Germinal center (tissue), 1 donor: ENCODE measurements at regions not wholly inside any gene's neighbourhood (a gene's known extent, or its start where the extent isn't known, plus 50 kb on each side); places are given as distances from the start of the nearest gene placed in this dataset.
"Not testable (repeated sequence)": the region's sequence is repeated elsewhere in the genome, so short reads cannot be mapped to it uniquely, and the experiment has no call there.

Experiments used
- DNase-seq: peaks from one replicate; pipeline ENCODE4 v3.0.0; 2012; ENCODE audit warnings: mixed read lengths, low spot score

DNA sequence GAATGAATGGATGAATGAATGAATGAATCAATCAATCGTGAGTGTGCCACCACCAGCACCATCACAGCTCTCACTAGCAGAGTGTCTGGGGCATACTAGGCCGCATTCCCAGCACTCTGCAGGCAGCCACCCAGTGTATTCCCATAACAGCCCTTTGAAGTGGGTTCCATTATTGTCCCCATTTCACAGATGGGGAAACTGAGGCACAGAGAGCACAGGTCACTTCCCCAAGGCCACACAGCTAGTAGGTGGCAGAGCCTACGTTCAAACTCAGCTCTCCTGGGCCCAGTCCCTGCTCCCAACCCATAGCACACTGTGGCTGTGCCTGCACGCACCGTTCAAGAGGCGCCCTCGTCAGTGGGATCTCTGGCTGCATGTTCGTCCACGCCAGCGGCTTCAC lies 88.1 kb downstream of the RFLNA start:
- no peak for DNase-seq

DNA sequence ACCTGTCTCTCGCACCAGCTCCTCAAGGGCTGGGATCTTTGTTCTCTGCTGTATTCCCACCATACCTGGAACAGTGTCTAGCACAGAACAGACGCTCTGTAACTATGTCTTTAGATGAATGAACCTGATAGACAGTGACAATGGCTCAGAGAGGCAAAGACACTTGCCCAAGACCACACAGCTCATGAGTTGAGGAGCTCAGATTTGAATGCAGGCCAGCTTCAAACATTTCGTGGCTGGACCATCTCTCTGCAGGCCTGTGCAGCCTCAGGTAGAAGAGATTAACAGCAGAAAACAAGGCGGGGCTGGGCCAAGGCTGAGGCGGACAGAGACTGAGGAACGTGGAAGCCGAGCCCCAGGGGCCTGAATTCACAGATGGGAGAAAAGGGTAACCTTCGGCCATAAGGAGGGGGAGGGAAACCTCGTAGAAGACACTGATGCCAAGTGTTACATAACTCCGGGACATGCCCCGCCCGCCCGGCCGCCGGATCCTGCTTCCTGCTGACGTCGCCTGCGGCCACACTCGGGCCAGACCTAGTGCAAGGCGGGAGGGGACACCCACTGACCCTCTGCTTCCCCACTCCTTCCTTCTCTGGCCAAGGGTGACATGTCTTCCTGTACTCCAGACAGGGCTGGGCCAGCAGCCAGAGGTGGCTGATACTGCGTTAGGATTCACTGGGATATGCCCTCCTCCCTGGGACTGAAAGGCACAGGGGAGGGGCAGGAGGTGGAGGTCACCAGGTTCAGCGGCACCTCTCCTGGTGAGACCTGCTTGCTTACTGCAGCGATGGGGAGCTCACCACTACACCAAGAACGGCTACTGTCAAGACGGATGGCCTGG lies 86.8 kb downstream of the RFLNA start:
- no peak for DNase-seq

DNA sequence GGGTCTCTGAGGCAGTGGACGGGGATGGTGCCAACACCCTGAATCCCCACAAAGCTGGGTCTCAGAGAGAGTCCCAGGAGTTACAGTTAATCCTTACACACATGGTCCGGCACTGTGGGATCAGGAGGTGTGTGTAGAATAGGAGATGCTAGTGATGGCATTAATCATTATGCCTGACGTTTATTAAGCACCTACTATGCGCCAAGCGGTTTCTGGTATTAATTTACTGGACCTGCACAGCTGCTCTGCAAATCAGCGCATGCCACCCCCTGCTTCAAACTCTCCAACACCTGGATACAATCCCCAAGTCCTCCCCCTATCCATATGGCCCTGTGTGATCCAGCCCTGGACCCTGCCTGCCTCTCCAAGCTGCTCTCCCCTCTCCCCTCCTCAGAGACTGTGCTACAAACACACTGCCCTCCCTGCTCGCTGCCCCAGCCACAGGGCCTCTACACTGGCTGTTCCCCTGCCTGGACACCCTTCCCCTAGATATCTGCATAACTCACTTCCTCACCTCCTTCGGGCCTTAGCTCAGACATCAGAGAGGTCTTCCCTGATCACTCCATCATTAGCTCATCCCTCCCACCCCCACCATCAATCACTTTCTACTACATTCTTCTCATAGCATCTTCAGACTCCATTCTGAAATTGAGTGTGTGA lies 86.0 kb downstream of the RFLNA start:
- DNase-seq, result no peak

DNA sequence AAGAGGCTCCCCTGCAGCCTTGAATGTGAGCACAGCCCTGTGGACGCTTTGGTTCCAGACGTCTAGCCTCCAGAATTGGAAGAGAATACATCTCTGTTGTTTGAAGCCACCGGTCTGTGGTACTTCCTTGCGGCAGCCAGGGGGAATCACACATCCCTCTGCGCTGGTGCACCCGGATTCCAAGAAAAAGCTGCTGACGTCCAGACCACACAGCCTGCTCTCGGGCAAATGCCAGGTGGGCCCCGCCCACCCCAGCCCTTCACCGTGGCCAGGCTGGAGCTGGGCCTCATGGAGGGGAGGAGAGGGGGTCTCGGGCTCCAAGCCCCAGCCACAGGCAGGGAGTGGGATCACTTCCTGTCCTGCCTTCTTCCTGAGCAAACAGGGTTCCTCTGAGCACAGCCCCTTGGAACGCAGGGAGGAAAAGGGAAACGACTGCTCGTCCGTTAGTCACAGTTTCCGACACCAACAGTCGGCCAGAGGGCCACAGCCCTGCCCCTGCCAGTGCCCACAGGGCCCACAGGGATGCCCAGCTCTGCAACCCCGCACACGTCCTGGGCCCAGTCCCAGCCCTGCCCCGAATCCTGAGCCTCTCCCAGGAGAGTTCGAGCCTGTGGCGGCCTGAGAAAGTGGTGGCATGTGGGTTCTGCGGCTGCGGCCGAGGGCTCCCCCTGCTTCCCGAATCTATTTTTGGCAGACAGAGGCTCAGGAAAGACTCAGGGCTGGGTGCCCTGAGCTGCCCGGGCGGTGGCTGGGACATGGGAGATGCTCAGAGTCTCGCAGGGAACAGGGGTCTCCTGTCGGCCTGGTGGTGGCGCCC lies 85.3 kb downstream of the RFLNA start:
- no peak for DNase-seq

DNA sequence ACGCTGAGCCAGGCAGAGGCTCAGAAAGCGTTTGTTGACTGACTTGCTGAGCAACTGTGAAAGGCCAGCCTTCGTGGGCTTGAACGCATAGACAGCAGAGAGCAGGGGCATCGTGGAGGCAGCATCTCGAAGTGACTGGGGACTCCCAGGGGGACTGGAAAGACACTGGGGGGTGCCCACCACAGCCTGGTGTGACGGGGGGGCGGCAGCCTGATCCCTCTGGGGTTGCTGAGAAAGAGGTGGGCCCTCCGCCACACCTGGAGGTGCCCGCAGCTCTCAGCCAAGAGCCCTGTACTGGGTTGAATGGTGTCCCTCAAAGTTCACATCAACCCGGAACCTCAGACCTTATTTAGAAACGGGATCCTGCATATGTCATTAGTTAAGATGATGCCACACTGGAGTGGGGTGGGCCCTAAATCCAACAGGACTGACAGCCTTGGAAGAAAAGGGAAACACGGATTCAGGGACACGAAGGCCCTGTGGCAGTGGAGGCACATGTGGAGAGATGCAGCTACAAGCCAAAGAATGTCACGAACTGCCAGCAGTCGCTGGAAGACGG lies 84.6 kb downstream of the RFLNA start:
- no peak for DNase-seq

DNA sequence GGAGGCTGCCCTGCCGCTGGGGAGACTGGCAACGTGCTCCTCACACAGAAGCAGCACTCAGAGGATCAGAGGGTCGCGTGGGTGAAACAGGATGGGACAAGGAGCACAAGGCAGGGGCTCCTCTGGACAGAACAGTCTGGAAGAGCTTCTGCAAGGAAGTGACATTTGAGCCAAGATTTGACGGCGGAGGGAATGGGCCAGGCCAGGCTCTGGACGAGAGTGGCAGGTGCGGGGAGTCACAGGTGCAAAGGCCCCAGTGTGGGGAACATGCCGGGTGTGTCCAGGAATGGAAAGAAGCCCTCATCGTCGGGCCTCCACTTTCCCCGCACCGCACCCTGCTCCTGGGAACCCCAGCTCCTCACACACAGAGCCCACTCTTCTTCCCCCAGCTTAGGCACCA lies 84.0 kb downstream of the RFLNA start:
- DNase-seq, result no peak

DNA sequence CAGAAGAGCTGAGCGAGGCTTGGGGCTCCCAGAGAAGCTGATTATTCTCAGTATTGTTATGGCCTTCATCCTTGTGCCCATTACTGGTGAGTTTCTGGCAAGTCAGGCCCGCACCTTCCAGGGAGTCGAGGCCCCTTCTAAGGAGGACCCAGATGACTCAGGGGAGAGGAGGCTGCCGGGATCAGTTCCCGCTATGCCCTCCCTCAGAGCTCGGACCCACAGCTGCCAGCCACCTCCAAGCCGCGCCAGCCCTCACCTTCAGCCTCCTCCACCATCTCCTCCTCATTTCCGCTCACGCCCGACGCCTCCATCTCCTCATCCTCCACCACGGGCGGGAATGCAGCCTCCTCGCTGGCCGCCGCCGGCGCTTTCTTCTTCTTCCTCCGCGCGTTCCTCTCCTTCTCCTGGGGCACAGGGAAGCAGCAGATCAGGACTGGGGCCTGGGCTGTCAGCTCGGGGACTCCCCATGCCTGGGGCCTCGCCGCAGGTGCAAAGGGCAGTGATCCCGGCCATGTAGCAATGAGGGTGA lies 83.2 kb downstream of the RFLNA start:
- no peak for DNase-seq

DNA sequence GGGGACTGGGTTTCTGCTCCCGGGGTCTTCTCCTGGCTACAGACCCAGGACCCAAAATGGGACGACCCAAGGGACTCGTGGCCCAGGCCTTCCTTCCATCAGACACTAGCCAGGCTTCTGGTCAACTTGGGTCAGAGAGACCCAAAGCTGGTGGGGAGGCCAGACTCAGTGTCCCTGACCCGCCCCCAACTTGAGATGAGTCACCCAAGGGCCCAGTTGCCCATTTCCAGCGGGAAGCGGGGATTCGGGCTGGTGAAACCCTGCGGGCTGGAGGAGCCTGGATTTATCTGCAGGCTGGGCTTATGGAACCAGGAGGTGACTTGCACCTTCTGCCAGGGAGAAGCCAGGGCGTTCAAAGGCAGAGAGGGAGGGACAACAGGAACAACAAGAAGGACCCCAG lies 81.5 kb downstream of the RFLNA start:
- no peak for DNase-seq

DNA sequence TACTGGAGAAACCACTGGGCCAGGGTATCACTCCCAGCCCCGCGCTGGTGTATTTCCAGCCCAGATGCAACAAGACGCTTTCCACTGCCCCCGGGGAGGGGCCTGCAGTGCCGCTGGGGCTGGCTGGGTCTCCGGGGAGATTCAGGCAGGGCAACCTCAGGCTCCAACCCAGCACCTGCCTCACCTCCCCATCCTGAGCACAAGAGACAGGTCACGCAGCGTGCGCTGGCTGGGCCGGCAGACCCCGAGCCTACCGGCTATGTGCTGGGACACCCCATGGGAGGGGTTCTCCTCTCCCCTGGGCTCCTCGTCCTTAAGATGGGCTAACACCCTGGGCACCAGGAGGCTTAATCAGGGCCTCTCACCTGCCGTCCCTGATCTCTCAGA lies 80.9 kb downstream of the RFLNA start:
- DNase-seq, result no peak

DNA sequence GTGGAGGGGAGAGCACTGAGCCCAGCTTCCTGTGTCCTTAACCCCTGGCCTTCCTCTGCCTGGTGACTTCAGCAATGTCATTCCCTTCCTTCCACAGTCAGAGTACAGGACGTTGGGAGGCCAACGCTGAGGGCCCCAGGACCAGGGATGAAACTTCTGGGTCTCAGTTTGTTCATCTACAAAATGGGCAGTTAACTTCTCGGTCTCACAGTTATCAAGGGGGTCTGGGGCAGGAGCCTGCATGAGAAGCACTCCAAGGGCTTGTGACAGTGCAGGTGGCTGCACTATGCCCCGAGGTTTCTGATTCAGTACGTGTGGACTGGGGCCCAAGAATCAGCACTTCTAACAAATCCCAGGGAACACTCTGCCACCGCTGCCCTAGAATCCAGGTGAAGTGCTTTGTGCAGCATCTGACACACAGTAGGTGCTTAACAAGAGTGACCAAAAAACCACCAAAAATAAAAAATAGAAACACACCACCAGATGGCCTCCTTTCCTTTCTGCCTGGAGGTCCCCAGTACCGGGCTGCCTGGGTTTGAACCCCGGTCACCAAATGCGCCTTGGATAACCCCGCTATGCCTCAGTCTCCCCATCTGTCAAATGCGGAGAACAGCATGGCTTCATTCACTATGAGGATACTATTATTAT lies 80.4 kb downstream of the RFLNA start:
- no peak for DNase-seq

DNA sequence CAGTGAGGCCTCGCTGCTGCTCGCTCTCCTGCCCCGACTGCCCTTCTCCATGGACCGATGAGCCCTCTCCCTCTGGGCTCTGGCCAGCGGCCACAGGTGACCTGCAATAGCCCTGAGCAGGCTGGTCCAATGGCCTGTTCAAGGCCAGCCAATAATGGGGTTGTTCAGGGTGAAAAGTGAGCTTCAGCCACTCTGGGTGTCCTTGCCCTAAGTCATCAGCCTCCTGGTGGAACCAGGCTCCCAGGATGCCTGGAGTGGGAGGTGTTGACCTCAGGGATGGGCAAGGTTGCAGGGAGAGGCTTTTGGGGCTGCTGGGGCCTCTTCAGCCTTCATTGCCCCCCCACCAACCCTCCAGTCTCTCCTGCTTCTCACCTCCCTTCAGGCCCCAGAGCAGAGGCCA lies 79.7 kb downstream of the RFLNA start:
- DNase-seq, result no peak

DNA sequence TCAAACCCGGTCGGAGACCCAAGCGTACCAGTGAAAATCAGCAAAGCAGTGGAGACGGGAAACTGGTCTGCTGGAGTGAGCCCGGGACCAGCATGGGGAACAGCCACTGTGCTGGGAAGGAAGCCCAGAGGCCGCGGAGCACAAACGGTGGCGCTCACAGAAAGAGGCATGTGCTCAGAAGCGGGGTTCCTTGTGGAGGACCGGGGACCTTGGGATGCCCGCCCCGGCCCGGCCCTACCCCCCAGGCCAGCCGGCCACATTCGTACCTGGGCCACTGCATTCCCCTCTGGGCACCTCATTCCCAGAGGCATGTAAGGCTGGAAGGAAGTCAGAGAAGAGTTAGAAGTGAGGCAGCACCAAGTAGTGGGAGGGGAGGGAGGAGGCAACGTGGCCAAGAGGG lies 79.3 kb downstream of the RFLNA start:
- DNase-seq, result no peak

DNA sequence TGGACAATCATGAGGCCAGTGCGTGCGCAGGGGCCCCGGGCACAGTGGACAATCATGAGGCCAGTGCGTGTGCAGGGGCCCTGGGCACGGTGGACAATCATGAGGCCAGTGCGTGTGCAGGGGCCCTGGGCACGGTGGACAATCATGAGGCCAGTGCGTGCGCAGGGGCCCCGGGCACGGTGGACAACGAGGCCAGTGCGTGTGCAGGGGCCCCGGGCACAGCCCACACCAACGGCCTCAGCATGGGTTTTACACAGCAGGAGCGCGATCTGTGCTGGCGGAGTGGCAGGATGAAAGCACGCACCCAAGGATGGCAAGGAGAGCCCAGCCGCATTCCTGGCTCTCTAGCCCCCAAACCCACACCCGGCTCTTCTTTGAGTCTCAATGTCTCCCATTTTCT lies 78.8 kb downstream of the RFLNA start:
- not testable (repeated sequence) for DNase-seq

DNA sequence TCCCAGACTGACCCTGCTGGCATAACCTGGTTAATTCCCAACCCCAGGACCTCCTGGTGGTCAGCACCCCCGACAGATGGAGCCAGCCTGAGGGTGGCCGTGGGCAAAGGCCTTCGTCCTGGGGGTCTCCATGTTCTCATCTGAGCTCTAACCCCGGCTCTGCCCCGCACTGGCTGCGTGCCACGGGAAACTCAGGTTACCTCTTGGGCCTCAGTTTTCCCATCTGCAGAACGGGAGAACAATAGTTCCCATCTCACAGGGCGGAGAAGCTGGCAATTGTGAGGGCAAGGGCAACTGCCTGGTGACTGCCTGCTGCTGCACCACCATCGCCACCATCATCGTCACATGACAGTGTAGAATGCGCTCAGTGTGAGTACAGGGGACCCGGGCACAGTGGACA lies 77.9 kb downstream of the RFLNA start:
- no peak for DNase-seq

DNA sequence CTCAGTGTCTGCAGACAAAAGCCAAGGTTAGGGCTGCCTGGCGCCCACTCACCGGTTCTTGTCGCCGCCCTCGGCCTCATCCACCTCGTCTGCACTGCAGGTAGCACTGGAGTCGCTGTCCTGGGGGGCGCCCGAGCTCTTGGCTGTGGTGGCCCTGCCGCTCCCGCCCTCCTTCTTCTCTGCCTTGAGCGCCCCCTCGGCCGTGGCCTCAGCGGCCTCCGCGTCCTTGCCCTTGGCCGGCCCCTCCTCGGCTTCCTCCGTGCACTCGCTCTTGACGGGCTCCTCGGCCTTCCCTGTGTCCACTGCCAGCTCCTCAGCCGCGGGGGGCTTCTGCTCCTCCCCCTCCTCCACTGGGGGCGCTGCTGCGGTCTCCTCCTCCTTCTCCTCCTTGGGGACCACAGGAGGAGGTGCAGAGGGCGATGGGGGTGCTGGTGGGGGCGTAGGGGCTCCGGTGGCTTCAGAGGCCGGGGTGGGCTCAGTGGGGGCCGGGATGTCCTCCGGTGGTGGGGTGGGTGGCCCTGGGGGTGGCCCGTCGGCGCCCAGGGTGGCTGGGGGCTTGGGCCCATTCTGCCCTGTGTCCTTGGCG lies 77.2 kb downstream of the RFLNA start:
- no peak for DNase-seq

DNA sequence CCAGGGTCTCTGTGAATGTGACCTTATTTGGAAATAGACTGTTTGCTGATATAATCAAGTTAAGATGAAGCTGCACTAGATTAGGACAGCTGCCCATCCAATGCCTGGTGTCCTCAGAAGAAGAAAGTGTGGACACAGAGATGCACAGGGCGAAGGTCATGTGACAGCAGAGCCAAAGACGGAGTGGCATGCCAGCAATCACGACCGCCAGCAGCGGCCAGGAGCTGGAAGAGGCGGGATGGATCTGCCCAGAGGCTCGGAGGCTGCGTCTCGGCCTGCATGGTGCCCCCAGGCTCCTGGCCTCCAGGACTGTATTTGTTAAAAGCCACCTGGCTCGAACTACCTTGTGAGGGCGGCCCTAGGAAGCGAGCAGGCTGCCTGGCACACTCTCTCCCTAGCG lies 76.5 kb downstream of the RFLNA start:
- no peak for DNase-seq

DNA sequence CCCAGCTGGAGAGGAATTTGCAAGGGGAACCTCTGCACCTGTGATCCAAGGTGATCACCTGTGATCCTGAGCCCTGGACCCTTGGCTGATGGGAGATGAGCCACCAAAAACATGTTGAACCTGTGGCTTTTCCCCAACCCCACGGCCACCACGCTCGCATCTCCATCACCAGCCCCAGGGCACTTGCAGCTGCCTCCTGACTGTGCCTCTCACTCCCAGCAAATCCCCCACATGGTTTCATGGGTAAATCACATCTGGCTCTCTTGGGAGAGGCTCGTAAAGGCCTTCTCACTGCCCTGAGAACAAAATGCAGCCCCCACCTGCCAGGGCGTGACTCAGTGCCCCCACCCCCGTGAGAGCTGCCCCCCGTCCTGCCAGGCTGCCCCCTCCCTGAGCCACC lies 76.0 kb downstream of the RFLNA start:
- DNase-seq, result no peak

DNA sequence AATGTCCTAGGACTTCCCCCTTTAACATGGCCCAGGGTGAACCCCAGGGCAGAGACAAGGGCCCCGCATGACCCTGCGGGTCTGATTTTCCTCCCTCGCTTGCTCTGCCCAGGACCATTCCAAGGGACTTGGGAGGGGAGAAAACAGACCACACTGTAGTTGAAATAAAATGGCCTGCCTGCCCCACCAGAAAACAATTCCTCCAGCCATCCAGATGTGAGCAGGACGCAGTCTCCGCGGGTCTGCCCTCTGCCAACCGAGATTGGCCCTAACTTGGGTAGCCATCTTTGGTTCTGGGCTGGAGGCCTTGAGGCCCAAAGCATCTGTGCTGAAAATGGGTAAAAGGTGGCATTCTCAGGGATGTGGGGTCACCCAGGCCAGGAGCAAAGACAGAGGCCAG lies 75.5 kb downstream of the RFLNA start:
- no peak for DNase-seq

DNA sequence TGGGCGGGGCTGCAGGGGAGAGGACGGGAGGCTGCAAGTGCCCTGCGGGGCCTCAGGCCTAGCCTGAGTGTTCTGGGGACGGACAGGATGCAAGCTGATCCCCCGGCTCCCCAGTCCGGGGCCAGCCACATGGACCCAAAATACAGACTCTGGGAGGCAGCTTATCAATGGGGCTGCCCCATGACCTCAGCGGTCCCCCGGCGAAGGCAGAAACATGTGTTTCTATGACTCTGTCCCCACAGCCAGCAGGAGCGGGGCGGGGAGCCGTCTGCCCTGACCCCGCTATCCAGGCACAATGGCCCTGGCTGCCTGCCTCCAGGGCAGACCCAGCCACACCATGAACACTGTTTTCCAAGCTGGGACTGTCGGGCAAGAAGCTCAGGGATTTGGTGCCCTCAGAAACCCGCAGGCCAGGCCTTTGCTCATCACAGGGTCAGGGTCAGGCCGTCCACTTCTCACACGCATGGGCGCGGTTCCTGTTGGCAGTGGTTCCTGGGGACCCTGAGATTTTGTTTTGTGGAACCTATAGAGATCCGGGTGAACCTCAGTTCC lies 75.0 kb downstream of the RFLNA start:
- DNase-seq, result no peak

DNA sequence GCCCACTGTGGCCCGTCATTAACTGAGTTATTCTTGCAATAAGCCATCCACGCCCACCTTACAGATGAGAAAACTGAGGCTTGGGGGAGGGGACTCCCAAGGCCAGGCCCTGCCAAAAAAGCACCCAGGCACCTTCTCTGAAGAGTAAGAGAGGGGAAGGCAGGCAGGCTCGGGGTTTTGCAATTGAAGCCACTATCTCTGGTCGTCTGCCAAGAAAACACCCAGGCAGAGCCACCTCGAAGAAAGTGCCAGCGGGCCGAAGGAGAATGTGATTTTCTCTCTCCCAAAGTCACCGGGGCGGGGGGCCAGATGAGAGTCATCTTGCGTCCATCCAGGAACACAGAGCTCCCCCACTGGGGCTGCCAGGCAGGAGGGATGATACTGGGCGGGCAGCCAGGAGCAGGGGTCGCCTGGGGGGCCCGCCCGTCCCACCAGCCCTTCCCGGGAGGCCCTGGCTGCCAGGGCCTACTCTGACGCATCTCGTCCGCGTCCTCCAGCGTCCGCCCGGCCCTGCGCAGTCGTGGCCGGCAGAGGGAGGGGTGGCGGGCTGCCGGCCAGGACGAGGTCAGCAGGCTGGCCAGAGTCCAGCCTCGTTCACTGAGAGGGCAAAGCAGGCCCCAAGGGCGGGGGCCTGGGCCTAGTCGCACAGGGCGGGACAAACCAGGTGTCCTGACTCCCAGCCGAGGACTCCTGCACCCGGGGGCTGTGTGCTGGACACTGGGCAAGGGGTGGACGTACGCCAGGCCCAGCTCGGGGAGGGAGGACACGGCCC lies 74.3 kb downstream of the RFLNA start:
- no peak for DNase-seq
